ENCODE measurements at regions not wholly inside any gene's neighbourhood (a gene's known extent, or its start where the extent isn't known, plus 50 kb on each side); places are given as distances from the start of the nearest gene placed in this dataset.

- Histone ChIP-seq H3K27me3 (ENCODE audit: insufficient read depth) (no peaks in the 10 kb centered on the region), H2AFZ (no peak overlapping the region), H3K4me3 (no peak overlapping the region), H3F3A (replicated peaks; ENCODE audit: low read depth) (no peaks in the 10 kb centered on the region), H3K4me2 (no peak overlapping the region), H3K4me1 (ENCODE audit: insufficient read depth) (no peaks in the 10 kb centered on the region), H3K36me3 (ENCODE audit: insufficient read depth) (no peaks in the 10 kb centered on the region), H3K9me2 (ENCODE audit: insufficient read depth) (no peaks in the 10 kb centered on the region), H4K20me1 (replicated peaks; ENCODE audit: insufficient read depth) (no peaks in the 10 kb centered on the region), H3K79me2 (replicated peaks; ENCODE audit: insufficient read depth) (no peaks in the 10 kb centered on the region), H3K27ac (ENCODE audit: low read depth) (no peak overlapping the region)
- H3K27me3 Mint-ChIP-seq (ENCODE audit: insufficient read depth, low read depth, poor library complexity): no peaks in the 10 kb centered on the region
- ATAC-seq: no peak
- no peak overlapping the region for H3K4me3 Mint-ChIP-seq
- H3K36me3 Mint-ChIP-seq (ENCODE audit: low read depth): peaks cover 13% of the 10 kb centered on the region; the same call in 2 of the 3 replicates
- TF ChIP-seq REST (IDR thresholded peaks at IDR 0.05; ENCODE audit: unreplicated experiment) (no peak), EZH2phosphoT487 (IDR thresholded peaks at IDR 0.05; ENCODE audit: unreplicated experiment) (no peak), ZNF114 (CRISPR knock-in tag; IDR thresholded peaks at IDR 0.05) (no peak), POLR2AphosphoS5 (IDR thresholded peaks at IDR 0.05; ENCODE audit: low read depth) (no peak)
- H3K9me3 Mint-ChIP-seq: peaks cover 30% of the 10 kb centered on the region
- DNase-seq (ENCODE audit: low spot score): no peak
- no peaks in the 10 kb centered on the region for H3K4me1 Mint-ChIP-seq
- no peak overlapping the region for H3K27ac Mint-ChIP-seq
These were observed 66.6 kb upstream of the CNR1 start for GRCh38 chr6:88232753-88233152.

- Histone ChIP-seq H3K4me1 (ENCODE audit: insufficient read depth) (no peaks in the 10 kb centered on the region), H3K27me3 (ENCODE audit: insufficient read depth) (no peaks in the 10 kb centered on the region), H3K4me2 (no peak overlapping the region), H3K27ac (ENCODE audit: low read depth) (no peak overlapping the region), H3K79me2 (replicated peaks; ENCODE audit: insufficient read depth) (no peaks in the 10 kb centered on the region), H3K4me3 (no peak overlapping the region), H3K36me3 (ENCODE audit: insufficient read depth) (no peaks in the 10 kb centered on the region), H3K9me2 (ENCODE audit: insufficient read depth) (no peaks in the 10 kb centered on the region), H3F3A (replicated peaks; ENCODE audit: low read depth) (no peaks in the 10 kb centered on the region), H4K20me1 (replicated peaks; ENCODE audit: insufficient read depth) (no peaks in the 10 kb centered on the region), H2AFZ (no peak overlapping the region)
- Mint-ChIP-seq H3K4me1 (no peaks in the 10 kb centered on the region), H3K4me3 (no peak overlapping the region), H3K27ac (no peak overlapping the region), H3K36me3 (ENCODE audit: low read depth) (no peaks in the 10 kb centered on the region), H3K9me3 (peaks cover under 1% of the 10 kb centered on the region; the same call in 1 of the 3 replicates), H3K27me3 (ENCODE audit: insufficient read depth, low read depth, poor library complexity) (peaks cover 2% of the 10 kb centered on the region)
- DNase-seq (ENCODE audit: low spot score): no peak
- ATAC-seq: no peak
- TF ChIP-seq JUNB (IDR thresholded peaks at IDR 0.05; ENCODE audit: unreplicated experiment): no peak
- TF ChIP-seq REST (IDR thresholded peaks at IDR 0.05; ENCODE audit: unreplicated experiment): no peak
- TF ChIP-seq ZNF331 (CRISPR knock-in tag; IDR thresholded peaks at IDR 0.05; ENCODE audit: low read depth): no peak
- no peak for TF ChIP-seq EZH2phosphoT487 (IDR thresholded peaks at IDR 0.05; ENCODE audit: unreplicated experiment)
- no peak for TF ChIP-seq NANOG (IDR thresholded peaks at IDR 0.05; ENCODE audit: borderline replicate concordance)
- no peak for TF ChIP-seq ZNF462 (CRISPR knock-in tag; IDR thresholded peaks at IDR 0.05)
- TF ChIP-seq POLR2AphosphoS5 (IDR thresholded peaks at IDR 0.05; ENCODE audit: low read depth): no peak
- TF ChIP-seq STAT1 (IDR thresholded peaks at IDR 0.05; ENCODE audit: unreplicated experiment): no peak
These were observed 57.2 kb upstream of the CNR1 start for GRCh38 chr6:88223298-88223697.
